NCI-H460 (cell line): ENCODE measurements at regions not wholly inside any gene's neighbourhood (a gene's known extent, or its start where the extent isn't known, plus 50 kb on each side); places are given as distances from the start of the nearest gene placed in this dataset.

Experiments used
- DNase-seq: peaks from one replicate; pipeline ENCODE4 v3.0.0-alpha.2; 2016; ENCODE audit warnings: low read depth; ENCODE audit errors: extremely low read depth

- no peak for DNase-seq
These were observed 685.6 kb downstream of the AMY1C start for GRCh38 chr1:104435255-104435654.

GRCh38 chr1:104440011-104440410 lies 690.3 kb downstream of the AMY1C start:
- DNase-seq, result no peak

- DNase-seq, result no peak
These were observed 707.0 kb downstream of the AMY1C start for GRCh38 chr1:104456724-104457123.

- no peak for DNase-seq
These were observed 710.2 kb downstream of the AMY1C start for GRCh38 chr1:104459886-104460285.

- no peak for DNase-seq
These were observed 711.2 kb downstream of the AMY1C start for GRCh38 chr1:104460880-104461279.

- DNase-seq, result no peak
These were observed 713.5 kb downstream of the AMY1C start for GRCh38 chr1:104463126-104463697.

GRCh38 chr1:104466068-104466467 lies 716.4 kb downstream of the AMY1C start:
- no peak for DNase-seq

GRCh38 chr1:104467590-104467989 lies 717.9 kb downstream of the AMY1C start:
- no peak for DNase-seq

- DNase-seq, result no peak
These were observed 718.6 kb downstream of the AMY1C start for GRCh38 chr1:104468282-104468681.

- no peak for DNase-seq
These were observed 726.4 kb downstream of the AMY1C start for GRCh38 chr1:104476126-104476525.

GRCh38 chr1:104488296-104489015 lies 738.8 kb downstream of the AMY1C start:
- no peak for DNase-seq

- no peak for DNase-seq
These were observed 776.6 kb downstream of the AMY1C start for GRCh38 chr1:104526158-104526795.

GRCh38 chr1:104531990-104532389 lies 782.3 kb downstream of the AMY1C start:
- DNase-seq, result no peak

- peak; percentile 25 for DNase-seq
These were observed 824.9 kb downstream of the AMY1C start for GRCh38 chr1:104574620-104575019.

- no peak for DNase-seq
These were observed 843.2 kb downstream of the AMY1C start for GRCh38 chr1:104592926-104593325.

- no peak for DNase-seq
These were observed 843.9 kb downstream of the AMY1C start for GRCh38 chr1:104593413-104594187.

GRCh38 chr1:104617474-104617873 lies 867.8 kb downstream of the AMY1C start:
- DNase-seq, result no peak

GRCh38 chr1:104621221-104621620 lies 871.5 kb downstream of the AMY1C start:
- no peak for DNase-seq

GRCh38 chr1:104624538-104624937 lies 874.8 kb downstream of the AMY1C start:
- no peak for DNase-seq

GRCh38 chr1:104629589-104629988 lies 879.9 kb downstream of the AMY1C start:
- DNase-seq, result no peak

- no peak for DNase-seq
These were observed 881.0 kb downstream of the AMY1C start for GRCh38 chr1:104630567-104631149.
